GM10266 (cell line): ENCODE measurements at regions not wholly inside any gene's neighbourhood (a gene's known extent, or its start where the extent isn't known, plus 50 kb on each side); places are given as distances from the start of the nearest gene placed in this dataset.
"Not testable (repeated sequence)": the region's sequence is repeated elsewhere in the genome, so short reads cannot be mapped to it uniquely, and the experiment has no call there.

ENCODE experiments used
- DNase-seq: peaks from one replicate; pipeline ENCODE4 v3.0.0; 2012; ENCODE audit errors: extremely low spot score
- TF ChIP-seq, protein P1 (sequence below): IDR thresholded peaks from 2 replicates; pipeline ENCODE4 v1.5.1; 2012; ENCODE audit warnings: mild to moderate bottlenecking, low read depth; ENCODE audit not compliant: control insufficient read depth, insufficient read depth; ENCODE audit errors: missing control alignments

DNA sequence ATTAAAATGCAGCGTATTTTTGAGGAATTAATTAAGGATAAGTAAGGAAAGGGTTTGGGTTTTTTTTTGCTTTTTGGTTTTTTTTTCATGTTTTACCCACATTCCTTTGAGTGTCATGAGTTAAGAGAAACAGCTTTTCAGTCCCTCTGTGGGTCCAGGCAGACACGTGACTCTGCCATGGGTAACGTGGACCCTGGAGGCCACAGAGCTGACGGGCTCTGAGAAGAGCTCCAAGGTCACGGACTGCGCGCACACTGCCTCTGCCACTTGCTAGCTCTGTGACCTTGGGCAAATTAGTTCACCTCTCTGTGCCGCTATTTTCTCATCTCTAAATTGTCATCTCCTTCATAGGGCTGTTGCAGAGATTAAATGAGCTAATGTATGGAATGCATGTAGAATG lies 588.2 kb upstream of the CDH11 start:
- DNase-seq = no peak
- TF ChIP-seq, protein P1, sequence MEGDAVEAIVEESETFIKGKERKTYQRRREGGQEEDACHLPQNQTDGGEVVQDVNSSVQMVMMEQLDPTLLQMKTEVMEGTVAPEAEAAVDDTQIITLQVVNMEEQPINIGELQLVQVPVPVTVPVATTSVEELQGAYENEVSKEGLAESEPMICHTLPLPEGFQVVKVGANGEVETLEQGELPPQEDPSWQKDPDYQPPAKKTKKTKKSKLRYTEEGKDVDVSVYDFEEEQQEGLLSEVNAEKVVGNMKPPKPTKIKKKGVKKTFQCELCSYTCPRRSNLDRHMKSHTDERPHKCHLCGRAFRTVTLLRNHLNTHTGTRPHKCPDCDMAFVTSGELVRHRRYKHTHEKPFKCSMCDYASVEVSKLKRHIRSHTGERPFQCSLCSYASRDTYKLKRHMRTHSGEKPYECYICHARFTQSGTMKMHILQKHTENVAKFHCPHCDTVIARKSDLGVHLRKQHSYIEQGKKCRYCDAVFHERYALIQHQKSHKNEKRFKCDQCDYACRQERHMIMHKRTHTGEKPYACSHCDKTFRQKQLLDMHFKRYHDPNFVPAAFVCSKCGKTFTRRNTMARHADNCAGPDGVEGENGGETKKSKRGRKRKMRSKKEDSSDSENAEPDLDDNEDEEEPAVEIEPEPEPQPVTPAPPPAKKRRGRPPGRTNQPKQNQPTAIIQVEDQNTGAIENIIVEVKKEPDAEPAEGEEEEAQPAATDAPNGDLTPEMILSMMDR = no peak

DNA sequence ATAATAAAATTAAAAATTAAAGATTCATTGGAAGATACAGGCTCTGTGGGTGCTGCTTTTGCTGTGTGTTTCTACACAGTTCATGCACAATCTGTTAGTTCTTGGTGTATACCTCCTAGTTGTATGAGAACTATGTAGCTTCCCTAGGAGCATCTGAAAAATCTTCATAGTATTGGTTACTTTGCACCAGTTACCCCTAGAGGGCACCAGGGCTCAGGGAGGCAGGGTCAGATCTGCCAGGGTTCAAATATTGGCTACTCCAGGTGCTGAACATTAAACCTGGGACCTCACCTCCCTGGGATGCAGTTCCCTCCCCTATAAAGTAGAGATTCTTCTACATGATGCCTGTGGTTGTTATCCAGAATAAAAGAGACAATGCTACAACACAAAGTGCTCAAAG lies 583.0 kb upstream of the CDH11 start:
- DNase-seq = no peak
- TF ChIP-seq, protein P1 = no peak

DNA sequence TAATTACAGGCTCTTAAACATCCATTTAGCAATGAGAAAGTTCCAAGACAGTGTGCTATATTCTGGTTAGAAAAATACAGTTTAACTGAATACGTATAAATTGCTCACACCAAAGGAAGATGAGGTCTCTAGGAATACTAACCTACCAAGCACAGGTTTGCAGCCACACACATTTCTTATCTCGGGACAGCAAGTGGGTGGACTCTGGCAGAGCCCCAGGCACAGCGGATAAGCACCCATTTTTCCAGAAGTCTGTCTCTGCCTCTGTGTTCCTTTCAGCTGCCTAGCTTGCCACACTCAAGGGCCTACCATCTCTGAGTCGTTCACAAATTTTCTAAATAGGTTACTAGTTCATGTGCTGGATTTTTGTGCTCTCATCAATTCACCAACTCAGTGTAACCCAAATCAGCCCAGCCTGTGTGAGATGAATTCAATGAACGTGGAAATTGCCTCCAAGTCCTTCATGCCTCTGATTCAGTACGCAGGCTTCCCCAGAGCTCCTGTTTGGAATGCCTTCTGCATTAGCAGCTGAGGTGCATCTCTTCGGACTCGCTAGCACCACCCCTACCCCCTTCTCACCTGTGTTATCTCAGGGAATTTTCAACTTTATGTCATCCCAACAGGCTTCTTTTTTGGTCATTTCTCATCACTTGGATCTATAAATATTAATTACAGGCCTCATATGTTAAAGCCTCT lies 581.0 kb upstream of the CDH11 start:
- TF ChIP-seq, protein P1 = no peak
- no peak for DNase-seq

DNA sequence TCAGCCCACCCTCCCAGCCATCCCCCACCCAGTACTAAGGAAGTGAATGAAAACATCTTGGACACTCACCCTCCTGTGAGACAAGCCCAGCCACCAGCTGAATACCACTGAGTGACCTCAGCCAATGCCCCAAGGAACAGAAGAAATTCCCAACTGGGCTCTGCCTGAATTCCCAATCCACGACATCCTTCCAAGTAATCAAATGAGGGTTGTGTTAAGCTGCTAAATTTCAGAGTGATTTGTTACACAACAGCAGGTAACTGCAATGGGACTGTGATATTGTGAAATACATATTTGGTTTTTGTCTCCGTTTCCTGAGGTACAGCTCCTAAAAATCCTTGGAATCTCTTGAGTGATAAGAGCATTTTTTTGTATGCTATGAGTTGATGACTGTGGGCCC lies 578.7 kb upstream of the CDH11 start:
- no peak for DNase-seq
- TF ChIP-seq, protein P1 = no peak

DNA sequence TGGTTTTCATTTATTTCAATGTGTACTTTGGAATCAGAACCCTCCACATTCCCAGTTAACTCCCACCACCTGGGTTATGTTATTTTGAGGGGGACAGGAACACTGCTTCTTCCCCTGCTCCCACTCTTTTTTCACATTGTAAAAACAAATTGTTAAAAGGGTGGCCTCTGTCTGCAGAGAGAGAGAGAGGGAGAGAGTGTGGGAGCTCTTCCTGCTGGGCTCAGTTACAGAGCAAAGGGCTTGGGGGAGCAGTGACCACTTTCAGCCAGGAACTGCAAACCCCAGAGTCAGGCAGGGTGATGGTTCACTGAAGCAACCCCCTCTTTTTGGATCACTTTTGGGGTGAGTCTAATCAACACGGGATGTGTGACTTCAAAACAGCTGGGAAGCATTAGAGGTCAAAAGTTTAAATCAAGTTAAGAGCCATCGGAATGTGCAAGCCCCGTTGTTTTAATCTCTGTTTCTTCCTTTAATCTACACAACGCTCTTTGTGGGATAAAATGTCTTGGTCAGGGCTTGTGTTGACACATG lies 577.0 kb upstream of the CDH11 start:
- no peak for DNase-seq
- TF ChIP-seq, protein P1 = no peak

DNA sequence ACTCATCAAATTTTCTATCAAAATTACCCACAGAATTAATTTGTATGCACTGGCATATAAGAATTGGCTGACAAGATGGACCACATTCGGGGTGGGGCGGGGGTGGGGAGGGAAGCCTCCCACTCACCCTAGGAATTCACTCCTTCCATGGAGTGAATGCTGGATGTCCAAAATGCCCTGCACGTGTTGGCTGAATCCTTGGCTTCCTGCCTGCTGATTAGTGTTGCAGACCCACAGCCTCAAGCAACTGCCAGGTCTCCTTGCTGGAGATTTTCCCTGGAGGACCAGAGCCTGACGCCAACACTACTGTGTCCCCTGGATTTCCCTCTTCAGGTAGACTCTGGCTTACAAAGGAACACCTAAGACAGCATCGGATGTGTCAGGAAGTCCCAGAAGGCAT lies 575.7 kb upstream of the CDH11 start:
- no peak for DNase-seq
- TF ChIP-seq, protein P1 = no peak

DNA sequence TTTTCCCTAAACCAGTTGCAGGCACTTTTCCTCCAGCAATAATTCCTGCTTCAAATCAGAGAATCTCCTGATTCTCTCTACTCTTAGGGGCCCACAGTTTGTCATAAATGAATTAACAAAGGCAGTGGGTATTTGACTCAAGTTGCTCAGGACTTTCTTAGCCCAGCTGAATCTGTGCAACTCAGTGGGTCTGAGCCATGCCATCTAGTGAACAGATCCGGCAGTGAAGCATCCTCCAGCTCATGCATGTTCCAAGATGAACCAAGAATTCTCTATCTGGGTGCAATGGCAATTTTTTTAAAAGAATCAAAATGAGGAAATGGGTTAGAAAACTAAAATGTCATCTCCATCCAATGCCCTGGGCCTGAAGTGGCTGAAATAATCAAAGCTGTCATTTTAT lies 575.2 kb upstream of the CDH11 start:
- TF ChIP-seq, protein P1 = no peak
- DNase-seq = no peak

DNA sequence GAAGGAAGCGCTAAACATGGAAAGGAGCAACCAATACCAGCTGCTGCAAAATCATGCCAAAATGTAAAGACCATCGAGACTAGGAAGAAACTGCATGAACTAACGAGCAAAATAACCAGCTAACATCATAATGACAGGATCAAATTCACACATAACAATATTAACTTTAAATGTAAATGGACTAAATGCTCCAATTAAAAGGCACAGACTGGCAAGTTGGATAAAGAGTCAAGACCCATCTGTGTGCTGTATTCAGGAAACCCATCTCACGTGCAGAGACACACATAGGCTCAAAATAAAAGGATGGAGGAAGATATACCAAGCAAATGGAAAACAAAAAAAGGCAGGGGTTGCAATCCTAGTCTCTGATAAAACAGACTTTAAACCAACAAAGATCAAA lies 570.0 kb upstream of the CDH11 start:
- DNase-seq = not testable (repeated sequence)
